ENCODE measurements at regions not wholly inside any gene's neighbourhood (a gene's known extent, or its start where the extent isn't known, plus 50 kb on each side); places are given as distances from the start of the nearest gene placed in this dataset.

DNA sequence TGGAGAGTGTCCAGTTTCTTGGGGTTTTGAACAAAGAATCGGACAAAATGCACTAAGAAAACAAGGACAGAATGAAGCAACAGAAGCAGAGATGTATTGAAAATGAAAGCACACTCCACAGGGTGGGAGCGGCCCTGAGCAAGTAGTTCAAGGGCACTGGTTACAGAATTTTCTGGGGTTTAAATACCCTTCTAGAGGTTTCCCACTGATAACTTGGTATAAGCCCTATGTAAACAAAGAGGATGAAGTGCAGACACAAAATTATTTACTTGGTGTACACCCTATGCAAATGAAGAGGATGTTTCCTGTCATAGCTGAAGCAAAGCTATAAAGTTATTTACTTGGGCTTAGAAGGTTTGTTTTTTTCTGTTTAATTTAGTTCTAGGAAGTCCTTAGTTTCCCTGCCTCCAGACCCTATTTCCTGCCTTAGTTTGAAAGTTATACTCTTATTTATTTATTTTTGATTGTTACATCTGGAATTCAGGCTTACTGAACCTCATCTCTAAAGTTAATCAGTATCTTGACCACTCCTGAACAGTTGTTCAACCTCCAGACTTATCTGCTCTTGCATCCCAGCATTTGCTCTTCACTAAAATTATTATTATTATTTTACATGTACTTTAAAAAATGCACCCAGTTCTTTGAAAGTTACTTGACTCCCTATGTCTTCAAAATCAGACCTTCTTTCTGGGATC lies 193.5 kb downstream of the SPP2 start:
- no peak for DNase-seq

DNA sequence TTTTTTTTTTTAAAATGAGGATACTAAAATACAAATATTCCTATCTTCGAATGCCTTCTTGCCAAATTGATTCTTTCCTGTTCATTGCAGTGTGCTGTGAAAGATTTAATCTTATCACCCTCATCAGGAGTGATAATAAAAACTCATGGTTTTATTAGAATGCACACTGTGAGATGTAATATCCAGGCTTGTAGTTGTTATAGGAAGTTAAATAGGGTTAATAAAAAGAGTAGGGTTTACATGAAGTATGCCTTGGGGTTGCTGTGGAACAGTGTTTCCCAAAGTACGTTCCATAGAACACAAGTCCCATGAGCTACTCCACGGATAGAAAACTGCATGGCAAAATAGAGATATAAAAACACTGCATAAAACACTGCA lies 191.9 kb downstream of the SPP2 start:
- DNase-seq: no peak

DNA sequence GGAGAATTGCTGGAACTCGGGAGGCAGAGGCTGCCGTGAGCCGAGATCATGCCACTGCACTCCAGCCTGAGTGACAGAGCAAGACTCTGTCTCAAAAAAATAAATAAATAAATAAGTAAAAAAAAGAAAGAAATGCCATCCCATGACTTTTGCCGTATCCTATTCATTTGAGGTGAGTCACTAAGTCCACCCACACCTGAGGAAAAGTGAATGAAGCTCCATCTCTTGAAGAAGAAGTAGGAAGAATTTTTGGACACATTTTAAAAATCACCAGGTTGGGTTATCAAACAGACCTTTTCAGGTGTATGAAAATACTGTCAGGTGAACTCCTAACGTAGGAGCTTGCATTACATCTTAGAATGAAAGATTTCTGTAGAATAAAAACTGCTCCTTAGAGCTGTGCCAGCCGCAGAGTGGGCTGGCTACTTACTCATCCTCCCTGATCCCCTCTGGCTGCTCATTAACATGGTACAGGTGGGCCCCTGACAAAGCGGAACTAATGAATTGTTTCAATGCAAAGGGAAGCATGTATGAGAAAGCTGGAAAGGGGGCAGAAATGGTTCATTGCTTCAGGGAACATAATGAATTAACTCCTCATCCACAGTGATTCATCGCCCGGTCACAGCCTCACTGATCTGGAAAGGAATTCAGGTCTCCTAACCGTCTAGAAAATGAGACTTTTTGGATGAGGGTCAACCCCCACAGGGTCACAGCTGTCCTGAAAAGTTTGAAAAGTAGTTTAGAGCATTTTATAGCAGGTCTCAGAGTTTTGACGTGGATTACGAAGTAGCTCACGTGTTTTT lies 191.4 kb downstream of the SPP2 start:
- no peak for DNase-seq

DNA sequence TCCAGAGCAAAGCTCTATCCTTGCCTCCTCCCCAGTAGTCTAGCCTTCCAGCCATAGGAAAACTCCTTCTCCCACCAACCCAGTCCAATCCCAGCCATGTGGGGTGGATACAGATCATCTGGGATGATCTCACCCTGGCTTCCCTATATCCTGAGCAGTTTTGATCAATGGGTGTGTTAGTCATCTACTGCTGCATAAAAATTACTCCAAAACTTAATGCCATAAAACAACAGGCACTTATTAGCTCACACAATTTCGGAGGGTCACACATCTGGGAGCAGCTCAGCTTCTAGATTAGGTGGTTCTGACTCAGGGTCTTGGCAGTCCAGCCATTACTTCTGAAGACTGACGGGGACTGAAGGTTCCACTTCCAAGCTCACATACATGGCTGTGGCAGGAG lies 190.4 kb downstream of the SPP2 start:
- no peak for DNase-seq

DNA sequence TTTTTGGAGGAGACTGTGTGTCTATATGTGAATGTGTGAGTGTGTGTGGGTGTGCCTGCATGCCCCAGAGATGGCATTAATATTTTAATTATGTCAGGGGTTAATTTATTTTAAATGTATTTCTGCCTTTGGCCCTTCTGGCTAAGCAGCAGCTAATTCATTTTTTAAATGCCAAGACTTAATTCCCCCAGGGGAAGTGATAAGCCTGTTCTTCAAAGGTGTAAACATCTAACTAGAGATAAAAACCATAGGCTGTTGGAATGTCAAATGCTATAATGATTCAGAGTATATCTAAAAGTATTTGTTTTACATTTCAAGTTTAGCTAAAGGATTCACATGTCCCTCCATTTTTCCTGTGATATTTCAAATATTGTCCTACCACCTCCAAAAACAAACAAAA lies 184.7 kb downstream of the SPP2 start:
- no peak for DNase-seq

DNA sequence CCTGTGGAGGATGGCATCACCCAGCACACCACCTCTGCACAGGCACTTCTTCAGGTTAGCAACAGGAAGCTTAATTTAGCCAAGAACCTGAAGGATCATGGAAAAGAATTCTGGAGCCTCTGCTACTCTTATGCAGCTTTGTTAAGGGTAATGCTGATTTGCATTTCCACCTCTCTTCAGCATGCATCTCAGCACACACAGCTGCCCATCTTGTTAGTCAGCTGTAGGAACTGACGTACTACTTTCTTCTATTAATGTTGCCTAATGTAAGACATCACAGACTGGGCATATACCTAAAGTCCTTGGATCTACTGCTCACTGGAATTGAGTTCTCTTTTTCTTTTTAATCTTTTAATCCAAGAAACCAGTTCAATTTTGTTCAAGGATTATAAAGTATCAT lies 181.0 kb downstream of the SPP2 start:
- DNase-seq: no peak

DNA sequence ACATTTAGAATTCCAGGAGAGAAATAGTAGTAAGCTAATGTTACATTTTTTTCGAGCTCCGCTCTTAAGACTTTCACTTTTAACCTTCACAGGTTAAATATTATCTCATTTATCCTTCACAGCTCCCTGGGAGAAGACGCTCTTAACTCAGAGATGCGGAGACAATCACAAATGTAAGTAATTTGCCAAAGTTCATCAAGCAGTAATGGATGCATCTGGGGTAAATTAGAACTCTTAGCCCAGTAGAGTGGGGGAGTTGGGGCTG lies 168.5 kb downstream of the SPP2 start:
- DNase-seq: no peak

DNA sequence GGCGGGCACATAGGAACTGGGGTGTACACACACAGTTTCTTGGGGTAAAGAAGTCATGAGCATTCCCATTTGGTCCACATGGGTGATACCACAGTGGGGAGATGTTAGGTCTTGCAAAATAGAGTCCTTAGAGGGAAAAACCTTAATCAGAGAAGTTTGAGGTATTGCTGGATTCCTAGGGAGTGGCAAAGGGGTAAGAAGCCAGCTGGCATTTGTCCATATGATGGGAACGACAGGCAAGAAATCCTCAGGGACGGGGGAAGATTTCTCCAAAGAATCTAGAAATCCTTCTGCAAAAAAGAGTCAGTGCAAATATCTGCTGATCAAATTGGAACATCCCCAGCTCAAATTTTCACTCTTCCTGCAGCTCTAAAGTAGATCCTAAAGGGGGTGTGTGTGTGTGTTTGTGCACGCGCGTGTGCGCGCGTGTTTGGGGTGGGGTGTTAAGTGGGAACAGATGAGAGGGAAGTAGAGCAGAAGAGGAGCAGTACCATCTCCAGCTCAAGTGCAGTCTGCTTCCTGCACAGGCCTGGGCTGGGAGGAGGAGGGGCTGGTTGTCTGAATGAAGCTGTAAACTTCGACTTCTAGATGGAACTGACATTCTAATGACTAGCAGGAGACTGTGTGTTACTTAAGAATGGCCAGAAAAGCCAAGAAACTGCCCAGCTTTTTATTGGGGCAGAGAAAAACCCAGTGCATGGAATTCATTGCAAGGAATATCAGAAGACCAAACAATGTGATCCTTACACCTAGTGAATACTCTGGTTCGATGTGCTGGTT lies 168.0 kb downstream of the SPP2 start:
- no peak for DNase-seq

DNA sequence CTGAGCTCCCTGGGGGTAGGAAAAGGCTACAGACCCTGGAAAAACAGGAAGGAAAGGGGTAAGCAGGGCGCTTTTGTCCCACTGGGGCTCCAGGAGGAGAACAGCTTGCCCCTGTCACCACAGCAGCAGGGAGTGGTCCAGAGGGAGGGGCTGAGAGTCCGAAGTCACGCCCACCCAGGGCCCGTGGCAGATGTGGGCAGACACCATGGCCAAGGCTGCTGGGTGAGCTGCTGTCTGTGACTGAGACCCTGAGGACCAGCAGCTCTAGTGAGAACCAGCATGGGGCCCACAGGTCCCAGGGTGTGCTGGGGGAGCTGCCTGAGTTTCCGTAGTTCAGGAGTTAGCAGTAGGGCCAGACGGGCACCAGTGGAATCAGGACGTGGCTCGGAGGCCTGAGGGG lies 162.0 kb downstream of the SPP2 start:
- no peak for DNase-seq

DNA sequence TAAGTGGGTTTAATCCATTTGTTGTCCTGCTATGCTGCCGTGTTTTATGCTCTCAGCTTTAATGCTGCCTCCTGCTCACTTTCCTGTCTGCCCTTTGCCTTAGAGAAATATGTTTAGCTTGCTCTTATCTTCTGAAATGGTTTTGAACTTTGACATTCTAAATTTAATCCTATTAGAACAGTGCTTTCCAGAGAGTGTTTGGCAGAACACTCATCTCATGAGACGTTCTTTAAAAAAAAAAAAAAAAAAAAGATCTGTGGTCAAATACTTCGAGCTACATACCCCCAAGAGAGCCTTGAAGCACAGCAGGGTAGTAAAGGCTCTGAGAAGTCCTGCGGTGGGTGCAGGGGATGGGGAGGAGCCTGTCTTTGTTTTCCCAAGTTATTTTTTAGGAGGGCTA lies 161.3 kb downstream of the SPP2 start:
- no peak for DNase-seq

DNA sequence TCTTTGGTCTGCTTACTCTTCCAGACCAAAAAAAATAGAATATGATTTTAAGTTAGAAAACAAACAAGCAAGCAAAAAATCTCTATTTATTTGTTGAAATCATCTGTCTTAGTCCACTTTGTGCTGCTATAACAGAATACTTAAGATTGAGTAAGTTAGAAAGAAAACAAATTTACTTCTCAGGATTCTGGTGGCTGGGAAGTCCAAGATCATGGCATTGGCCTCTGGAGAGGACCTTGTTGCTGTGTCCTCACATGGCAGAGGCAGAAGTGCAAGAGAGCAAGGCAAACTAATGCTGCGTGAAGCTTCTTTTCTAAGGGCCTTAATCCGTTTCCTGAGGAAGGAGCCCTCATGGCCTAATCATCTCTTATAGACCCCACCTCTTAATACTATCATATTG lies 156.2 kb downstream of the SPP2 start:
- no peak for DNase-seq

DNA sequence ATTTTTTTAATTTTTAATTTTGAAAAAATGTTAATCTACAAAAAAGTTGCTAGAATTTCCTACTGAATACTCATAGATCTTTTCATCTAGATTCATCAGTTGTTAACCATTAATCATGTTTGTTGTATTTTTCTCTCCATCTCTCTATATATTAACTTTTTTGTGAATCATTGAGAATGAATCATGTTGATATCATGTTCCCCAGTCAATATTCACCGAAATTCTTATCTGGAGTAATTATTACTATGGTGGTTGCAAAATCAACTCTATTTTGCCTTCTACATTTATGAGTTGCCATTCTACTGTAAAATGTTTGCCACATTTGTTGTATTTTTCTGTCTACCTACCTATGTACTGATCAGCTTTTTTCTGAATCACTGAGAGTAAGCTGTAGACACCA lies 154.0 kb downstream of the SPP2 start:
- DNase-seq: no peak

DNA sequence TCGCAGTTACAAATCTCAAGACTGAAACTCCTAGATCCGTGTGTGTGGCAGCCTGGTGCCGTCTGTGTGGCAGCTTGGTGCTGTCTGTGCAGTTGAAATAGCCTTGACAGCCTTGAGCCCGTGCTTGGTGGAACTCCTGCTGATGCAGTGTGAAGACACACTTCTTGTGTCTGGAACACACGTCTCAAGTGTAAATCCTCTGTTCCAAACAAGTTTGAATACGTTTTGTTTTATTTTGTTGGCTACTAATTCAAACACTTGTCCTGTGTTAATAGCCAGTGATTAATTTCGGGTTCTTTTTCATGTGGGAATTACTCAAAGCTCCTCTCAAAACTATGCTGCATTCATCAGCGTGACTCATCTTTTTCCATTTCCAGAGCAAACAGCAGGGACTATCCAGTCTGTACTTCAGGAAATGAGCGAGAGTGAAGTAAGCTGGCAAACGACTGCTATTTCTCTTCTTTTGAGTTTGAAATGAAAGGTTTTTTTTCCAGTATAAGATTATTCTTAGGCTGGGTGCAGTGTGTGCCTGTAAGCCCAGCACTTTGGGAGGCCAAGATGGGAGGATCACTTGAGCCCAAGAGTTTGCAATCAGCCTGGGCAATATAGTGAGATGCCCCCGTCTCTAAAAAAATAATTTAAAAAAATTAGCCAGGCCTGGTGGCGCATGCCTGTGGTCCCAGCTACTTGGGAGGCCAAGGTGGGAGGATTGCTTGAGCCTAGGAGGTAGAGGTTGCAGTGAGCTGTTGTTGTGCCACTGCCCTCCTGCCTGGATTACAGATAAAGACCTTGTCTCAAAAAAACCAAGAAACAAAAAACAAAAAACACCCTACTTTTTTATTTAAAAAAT lies 152.9 kb downstream of the SPP2 start:
- DNase-seq: no peak

DNA sequence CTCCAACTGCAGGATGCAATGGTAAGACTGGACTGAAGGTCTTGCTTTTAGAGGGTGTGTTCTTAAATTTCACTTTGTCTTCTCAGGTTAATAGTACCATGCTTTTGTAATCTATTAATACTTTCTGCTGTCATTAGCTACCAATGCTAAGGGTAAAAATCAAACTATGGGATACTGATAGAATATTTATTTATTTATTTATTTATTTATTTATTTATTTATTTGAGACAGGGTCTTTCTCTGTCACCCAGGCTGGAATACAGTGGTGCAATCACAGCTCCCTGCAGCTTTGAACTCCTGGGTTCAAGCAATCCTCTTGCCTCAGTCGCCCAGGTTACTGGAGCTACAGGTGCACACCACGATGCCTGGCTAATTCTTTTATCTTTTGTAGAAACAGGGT lies 152.1 kb downstream of the SPP2 start:
- DNase-seq: no peak

DNA sequence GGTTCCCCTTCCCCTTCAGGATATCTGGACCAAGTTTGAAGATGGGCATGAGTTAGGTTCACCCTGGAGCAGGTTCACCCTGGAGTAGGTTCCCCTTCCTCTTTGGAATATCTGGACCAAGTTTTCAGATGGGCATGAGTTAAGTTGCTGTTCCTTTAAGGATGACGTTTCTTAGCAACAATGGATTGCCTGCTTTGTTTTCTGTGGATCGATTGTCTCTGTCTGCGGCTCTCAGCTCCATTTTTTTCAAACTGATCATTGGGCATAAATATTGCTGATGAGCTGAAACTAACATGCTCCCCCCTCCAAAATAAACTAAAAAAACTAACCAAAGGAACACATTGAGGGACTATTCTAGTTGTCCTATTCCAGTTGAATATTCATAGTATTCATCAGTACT lies 149.5 kb downstream of the SPP2 start:
- no peak for DNase-seq

DNA sequence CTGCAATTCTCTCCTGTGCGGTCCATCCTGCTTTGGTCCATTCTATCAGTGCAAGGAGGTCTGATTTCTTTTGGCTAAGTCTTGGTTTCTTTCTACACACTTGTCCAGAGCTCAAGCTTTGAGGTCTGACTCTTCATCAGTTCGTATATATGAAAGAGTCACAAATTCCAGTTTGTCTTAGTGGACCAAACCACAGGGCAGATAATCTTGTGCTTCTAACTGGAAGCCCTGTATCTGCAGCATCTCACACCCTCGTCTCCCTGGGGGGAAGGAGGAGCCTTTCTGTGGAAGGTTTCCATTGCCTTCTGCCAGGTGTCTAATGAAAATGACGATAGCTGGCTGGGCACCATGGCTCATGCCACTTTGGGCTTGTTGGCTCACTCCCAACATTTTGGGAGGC lies 148.5 kb downstream of the SPP2 start:
- DNase-seq: no peak

DNA sequence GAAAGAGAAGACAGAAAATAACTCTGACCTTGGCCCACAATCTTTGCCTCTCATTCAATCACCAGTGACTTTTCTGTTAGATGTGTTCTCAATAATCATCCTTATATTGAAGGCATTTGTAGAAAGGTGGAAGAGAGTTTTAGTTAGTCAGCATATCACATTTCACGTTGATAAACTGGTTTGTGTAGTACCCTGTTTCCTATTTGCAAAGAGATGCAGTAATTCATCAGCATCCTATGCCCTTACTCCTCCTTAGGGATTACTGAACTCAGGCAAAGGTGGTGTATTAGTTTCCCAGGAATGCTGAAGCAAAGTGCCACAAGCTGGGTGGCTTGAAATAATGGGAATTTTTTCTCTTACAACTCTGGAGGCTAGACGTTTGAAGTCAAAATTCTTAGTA lies 145.0 kb downstream of the SPP2 start:
- DNase-seq: no peak

DNA sequence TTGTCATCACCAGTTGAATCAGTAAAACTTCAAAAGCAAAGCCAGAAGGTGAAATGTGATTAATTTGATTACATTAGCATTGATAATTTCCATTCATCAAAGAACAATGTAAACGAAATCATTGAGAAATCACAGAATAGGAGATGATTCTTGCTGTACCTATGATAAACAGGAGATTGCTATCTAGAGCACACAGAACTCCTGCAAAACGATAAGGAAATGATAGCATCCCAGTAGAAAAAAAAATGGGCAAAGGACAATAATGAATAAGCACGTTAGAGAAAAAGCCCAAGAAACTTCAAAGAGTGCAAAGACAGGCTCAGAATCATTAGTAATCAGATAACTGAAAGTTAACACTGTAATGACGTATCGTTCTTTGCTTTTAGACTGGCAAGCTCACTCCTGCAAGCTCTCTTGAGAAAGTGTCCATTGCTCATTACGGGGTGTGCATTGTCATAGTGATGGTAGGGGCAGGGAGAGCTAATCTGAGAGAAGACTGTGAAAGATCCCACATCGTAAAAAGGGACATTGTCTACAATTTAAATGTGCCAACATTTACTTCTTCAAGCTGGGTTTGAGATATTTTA lies 143.6 kb downstream of the SPP2 start:
- DNase-seq: no peak

DNA sequence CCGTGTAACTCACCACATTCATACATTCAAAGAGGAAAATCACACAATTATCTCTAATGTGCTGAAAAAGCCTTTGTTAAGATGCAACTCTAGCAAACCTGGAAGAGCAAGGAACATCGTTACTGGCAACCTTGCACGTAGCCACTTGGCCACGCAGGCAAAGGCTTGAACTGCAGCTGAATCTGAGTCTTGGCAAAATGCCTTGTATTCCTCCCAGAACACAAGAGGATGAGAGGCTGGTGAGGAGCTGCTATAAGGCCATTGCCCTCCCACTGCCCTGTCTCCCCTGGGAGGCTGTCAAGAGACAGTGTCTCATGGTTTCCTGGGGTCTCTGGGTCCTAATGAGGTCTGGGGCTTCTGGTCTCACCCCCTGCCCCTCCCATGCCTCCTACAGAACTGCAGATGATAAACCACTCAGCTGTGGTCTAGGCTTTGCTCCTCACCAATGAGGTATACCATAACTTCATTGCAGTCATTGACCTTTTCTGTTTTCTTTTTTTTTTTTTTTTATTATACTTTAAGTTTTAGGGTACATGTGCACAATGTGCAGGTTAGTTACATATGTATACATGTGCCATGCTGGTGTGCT lies 141.4 kb downstream of the SPP2 start:
- no peak for DNase-seq

DNA sequence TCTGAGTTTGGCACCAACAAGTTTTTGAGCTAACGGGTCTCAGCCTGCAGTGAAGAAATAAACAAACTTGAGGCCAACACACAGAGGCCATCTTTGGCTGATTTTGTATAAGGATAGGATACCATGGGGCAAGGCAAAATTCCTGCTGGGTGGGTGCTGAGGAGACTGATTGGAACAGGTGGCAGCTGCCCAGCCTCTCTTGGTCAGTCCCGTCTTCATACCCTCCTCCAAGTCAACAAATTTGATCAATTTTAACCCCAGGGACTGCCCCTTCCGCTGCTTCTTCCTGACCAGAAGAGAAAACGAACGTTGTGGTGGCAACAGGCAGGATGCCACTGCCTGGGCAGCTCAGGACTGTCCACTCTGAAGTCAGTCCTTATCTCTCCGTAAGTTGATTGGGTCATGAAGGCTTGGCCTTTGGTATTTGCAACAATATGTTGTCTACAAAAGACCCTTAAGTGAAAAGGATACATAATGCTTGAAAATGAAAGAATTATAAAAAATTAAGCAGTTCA lies 139.3 kb downstream of the SPP2 start:
- no peak for DNase-seq

DNA sequence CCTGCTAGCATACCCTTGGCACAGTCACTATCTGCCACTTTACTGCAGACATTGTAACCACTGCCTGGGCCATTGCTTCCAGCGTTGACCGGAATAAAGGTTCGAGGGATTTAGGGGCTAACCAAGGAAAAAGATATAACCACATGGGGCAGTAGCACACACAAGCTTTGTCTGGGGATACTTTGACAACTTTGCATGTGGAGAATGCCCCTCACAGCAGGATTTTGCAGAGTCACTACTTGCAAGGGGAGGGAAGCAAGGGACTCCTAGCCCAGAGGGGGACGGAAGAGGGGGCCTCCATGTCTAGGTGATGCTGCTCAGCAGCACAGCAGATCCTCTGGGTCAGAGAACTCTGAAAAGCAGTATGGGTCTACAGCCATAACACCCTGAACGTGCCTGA lies 138.7 kb downstream of the SPP2 start:
- no peak for DNase-seq

DNA sequence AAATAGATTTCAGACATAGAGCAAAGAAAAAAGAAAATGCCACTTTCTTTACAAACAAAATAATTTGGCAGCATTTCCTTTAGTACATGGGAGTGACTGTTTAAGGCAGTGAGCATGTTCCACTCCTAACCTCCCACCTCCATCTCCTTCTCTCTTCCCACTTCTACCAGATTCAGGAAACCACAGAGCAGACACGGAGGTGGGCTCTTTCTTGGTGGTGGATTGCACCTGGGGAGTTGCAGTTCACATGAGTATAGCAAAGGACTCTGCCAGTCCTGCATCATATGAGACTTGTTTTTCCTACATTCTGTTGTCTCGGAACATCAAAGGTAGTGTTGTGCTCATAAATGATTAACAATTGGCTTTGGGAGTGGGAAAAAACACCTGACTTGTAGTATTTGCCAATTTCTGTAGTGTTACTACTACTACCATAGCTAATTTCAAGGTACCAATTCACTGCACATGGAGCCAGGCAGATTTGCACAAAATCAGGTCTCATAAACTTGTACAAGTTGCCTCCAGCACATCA lies 137.2 kb downstream of the SPP2 start:
- no peak for DNase-seq

All from central memory CD4-positive, alpha-beta T cell (primary cell).